ELR (cell line): ENCODE measurements at regions not wholly inside any gene's neighbourhood (a gene's known extent, or its start where the extent isn't known, plus 50 kb on each side); places are given as distances from the start of the nearest gene placed in this dataset.
"Not testable (repeated sequence)": the region's sequence is repeated elsewhere in the genome, so short reads cannot be mapped to it uniquely, and the experiment has no call there.

Source experiments
- DNase-seq: peaks from one replicate; pipeline ENCODE4 v3.0.0-alpha.2; 2015; ENCODE audit warnings: low read depth

DNA sequence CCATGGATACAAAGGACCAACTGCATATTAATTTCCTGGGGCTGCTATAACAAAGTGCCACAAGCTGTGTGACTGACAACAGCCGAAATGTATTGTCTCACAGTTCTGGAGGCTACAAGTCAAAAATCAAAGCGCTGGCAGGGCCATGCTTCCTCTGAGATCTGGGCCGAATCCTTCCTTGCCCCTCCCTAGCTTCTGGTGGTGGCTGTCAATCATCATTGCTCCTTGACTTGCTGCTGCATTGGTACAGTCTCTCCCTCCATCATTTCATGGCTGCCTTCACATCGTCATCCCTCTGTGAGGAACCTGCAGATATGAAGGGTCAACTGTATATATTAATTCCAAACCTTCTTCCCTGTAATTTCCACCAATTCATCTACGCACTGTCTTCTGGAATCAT, 118.3 kb downstream of the EXOC5 start:
- no peak for DNase-seq

- no peak for DNase-seq
These were observed 129.5 kb downstream of the EXOC5 start for GRCh38 chr14:57139173-57139572.

DNA sequence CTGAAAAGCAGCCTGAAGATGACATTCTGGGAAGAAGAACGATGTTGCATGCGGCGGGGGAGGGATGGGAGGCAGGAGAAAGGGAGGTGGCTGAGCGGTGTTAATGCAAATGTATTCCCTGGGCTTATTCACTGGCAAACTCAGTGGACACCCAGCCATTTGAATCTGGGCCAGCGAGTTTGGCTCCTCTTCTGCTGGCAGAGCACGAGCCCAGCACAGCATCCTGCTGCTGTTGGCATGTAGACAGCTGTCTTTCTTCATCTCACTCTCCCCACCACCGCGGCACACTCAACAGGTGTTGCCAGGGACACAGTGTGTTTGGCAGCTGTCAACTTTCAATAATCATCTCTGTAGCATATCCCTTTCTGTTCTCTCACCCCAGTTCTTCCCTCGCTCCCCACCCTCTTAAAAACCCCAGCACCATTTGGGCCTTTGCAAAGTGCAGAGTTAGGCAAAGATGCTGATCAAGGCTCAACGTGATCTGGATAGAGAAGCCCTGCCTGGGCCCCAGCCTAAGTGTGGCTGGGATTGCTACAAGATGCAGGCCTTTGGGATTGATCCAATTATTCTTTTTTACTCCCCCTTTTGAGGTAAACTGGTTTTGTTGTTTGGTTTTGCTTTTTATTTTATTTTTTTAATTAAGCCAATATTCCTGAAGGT, 131.9 kb downstream of the EXOC5 start:
- DNase-seq: no peak

- not testable (repeated sequence) for DNase-seq
These were observed 140.9 kb downstream of the EXOC5 start for GRCh38 chr14:57127809-57128208.

DNA sequence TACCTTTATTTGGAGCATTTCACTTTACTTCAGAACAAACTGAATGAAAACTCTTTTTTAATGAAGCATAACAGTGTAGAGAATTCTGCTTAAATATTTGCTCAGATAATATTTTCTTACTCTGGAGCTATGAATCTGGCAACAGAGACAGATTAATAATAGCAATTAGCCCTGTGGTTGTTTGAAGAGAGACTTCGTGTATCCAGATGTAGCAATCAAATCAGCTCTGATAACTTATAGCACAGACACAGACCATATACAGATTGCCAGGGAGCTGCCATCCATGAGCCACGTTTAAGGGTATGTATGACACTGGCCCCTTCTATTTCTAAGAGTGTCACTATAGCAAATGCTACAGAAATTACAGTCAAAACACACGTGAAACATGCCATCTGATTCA, 146.6 kb downstream of the EXOC5 start:
- DNase-seq: no peak

- DNase-seq: not testable (repeated sequence)
These were observed 156.5 kb downstream of the EXOC5 start for GRCh38 chr14:57112072-57112807.

- DNase-seq: not testable (repeated sequence)
These were observed 158.3 kb downstream of the EXOC5 start for GRCh38 chr14:57110411-57110810.

GRCh38 chr14:57091030-57091608, 177.6 kb downstream of the EXOC5 start:
- no peak for DNase-seq

DNA sequence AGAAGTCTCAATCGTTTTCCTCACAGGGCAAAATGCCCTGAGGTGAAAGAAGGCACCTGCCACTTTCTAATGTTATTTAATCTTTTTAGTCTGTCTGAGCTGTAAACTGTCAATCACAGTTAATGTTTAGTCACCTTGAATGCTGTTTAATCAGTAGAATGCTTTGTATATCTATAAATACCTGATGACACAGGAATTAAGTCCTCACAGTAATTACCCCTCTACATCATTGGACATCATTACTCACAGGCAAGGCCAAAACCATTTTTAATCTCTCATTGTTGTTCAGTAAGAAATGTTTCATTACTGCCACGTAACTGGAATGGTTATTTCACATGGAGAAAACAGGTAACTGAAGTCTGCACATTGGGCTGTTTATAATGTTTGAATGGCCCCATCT, 178.8 kb downstream of the EXOC5 start:
- DNase-seq: no peak

GRCh38 chr14:57087841-57088240, 180.9 kb downstream of the EXOC5 start:
- DNase-seq: no peak

DNA sequence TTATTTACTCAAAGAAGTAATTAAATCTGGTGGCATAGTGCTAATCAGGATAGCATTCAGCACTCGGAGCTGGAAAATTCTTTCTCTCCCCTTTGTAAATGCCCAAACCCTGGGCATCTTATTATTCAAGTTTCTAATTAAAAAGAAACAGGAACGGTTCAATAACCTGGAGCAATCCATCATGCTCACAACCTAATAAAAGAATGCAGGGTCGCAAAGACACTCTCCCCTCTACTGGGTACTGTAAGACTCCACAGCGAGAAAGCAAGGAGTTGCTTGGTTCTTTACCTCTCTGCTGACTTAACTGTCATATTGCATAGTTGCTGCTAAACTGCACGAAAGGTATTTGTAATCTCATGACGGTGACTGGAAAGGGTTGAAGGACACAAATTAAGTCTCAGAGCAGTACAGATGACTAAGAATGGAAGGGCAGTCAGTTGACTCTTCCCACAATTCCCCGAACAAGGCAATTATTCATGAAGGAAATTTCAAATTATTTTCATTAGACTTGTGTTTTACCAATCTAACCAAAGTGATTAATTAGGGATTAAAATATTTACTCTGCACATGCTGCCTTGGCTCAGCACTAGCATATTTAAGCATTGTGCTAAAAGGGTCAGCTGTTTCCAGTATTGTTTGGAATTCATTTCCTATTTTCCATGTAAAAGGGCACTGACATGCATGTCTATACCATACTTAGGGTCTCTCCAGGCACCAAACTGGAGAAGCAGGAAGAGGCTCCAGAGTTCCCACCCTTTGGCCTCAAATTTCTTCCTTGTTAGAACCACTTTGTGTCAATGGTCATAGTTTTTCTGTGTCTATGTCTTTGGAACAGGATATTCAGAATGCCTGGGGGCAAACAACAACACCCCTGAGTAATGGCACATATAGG, 182.2 kb downstream of the EXOC5 start:
- no peak for DNase-seq

DNA sequence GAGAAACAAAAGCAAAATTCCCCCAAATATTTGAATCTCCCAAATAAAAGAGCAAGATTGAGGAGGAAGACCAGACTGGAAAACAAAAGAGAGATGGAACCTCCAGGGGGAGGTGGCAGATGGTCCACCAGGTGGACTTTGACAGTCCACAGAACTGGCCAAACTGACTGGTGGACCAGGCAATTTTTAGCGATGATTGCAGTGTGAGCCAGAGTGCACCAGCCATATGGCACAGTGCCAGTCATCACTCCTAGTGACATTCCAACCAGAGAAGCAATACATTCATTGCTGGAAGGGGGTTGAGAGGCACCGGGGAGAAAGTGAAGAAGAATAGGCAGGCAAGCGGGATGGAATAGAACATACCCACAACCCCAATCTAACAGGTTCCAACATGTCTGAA, 182.9 kb downstream of the EXOC5 start:
- no peak for DNase-seq

GRCh38 chr14:57085043-57085442, 183.7 kb downstream of the EXOC5 start:
- DNase-seq: no peak

DNA sequence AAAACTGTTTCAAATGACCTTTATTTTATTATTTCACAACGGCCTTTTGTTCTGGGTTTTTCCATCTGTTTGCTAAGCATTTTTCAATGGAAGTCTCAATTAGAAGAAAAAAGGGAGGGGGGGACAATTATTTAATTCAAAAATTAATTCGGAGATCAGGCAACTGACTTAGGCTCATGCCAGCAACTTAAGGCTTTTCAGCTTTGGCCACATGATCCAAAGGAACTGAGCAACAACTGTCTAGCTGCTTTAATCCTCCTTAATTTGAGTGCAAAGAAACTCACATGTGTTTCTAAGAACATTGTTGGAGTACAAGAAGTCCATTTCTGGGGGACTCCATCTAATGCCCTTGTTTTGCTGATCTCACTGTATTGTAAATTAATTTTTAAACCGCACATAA, 188.0 kb downstream of the EXOC5 start:
- DNase-seq: no peak

- DNase-seq: no peak
These were observed 190.7 kb downstream of the EXOC5 start for GRCh38 chr14:57078054-57078453.

- no peak for DNase-seq
These were observed 194.7 kb downstream of the EXOC5 start for GRCh38 chr14:57073986-57074385.

GRCh38 chr14:57071639-57072038, 197.1 kb downstream of the EXOC5 start:
- DNase-seq: no peak

- DNase-seq: no peak
These were observed 199.0 kb downstream of the EXOC5 start for GRCh38 chr14:57069702-57070101.

DNA sequence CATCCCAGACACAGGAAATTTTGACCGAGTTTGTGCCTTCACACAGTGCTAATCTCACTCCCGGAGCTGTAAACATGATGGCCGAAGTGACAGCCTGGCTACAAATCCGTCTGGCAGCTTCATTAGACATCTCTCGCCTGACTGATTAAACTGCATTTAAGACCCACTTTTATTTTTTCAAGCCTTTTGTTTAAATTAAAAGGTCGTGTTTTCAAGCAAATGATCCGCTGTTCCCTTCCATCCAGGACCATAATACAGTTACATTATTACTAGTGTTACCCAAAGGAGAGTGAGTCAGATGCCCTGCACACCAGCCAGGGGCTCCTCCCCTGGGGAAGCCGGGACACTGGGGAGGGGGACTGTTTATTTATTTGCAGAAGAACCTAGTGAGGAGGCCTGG, 200.2 kb downstream of the EXOC5 start:
- no peak for DNase-seq

DNA sequence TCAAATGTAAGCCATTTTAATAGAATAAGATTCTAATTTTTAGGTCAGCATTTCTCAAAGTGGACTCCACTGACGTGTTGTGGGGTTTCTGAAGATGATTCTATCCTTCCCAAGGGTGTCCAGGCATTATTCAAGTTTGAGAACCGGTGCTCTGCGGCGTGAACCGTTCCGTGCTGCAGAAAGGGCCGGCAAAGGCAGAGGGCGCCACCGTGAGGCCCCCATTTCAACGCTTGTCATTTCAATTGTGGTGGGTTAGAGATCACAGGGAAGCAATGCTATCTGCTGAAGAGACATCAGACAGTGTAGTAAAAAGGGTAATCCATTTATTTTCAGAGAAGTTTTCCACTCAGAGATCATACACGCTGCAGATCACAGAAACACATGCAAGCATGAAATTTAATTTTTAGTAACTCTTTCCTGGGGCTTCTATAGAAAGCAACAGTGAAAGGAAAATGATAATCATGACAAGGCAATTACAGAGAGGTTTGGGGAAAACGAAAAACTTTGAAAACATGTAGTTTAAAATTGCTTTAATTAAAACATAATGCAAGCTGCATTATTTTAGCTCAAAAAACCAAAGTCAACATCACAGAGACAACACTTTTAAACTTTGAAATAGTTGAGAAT, 201.7 kb downstream of the EXOC5 start:
- peak; percentile 27 for DNase-seq

GRCh38 chr14:57066463-57066862, 202.2 kb downstream of the EXOC5 start:
- no peak for DNase-seq
